PFSK-1 (cell line): ENCODE measurements at regions not wholly inside any gene's neighbourhood (a gene's known extent, or its start where the extent isn't known, plus 50 kb on each side); places are given as distances from the start of the nearest gene placed in this dataset.

Experiments used
- FOXP2 ChIP-seq: optimal IDR thresholded peaks from 2 replicates; pipeline ENCODE3; 2011; ENCODE audit warnings: borderline replicate concordance, control low read depth, inconsistent platforms; ENCODE audit not compliant: insufficient read depth; ENCODE audit errors: extremely low read length, extremely low read depth
- POLR2AphosphoS5 ChIP-seq: IDR thresholded peaks from 2 replicates; pipeline ENCODE4 v1.6.1; 2012; ENCODE audit warnings: low read depth, mild to moderate bottlenecking, control low read depth, low read length, moderate library complexity
- SIN3A ChIP-seq: IDR thresholded peaks from 2 replicates; pipeline ENCODE4 v1.6.1; 2012; ENCODE audit warnings: mild to moderate bottlenecking, low read length, moderate library complexity, borderline replicate concordance; ENCODE audit not compliant: insufficient read depth
- TAF1 ChIP-seq: IDR thresholded peaks from 2 replicates; pipeline ENCODE4 v1.6.1; 2012; ENCODE audit warnings: low read length, control low read depth, borderline replicate concordance; ENCODE audit not compliant: insufficient read depth
- TF ChIP-seq, protein P1 (sequence below), 2 experiments: IDR thresholded peaks; 2 replicates each; pipeline versions ENCODE4 v1.6.1 to v1.8.0; 2011 to 2012; ENCODE audit warnings: low read depth in 2 of 2, low read length in 2 of 2, control low read depth in 1 of 2, inconsistent platforms in 1 of 2, mild to moderate bottlenecking in 1 of 2, moderate library complexity in 1 of 2; ENCODE audit not compliant: insufficient read depth in 1 of 2

DNA sequence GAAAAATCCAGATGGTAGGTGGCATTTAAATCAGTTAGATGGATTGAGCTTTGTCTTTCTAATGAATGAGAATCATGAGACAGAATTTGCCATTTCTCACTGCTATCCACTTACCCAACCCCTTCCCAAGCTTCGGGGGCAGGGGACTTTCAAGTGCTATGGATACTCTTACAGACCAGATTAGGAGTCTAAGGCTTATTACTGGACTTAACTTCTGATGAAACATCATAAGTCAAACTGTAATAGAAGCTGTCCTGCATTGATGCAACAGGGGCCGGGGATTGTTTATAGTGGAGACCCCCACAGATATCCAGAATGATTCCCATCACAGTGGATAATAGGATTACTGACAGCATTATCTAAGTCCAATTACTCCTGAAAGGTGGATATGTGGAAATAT lies 267.0 kb downstream of the NUF2 start:
- TF ChIP-seq POLR2AphosphoS5 (no peak), TAF1 (no peak), SIN3A (no peak), FOXP2 (no peak)
- TF ChIP-seq, protein P1, sequence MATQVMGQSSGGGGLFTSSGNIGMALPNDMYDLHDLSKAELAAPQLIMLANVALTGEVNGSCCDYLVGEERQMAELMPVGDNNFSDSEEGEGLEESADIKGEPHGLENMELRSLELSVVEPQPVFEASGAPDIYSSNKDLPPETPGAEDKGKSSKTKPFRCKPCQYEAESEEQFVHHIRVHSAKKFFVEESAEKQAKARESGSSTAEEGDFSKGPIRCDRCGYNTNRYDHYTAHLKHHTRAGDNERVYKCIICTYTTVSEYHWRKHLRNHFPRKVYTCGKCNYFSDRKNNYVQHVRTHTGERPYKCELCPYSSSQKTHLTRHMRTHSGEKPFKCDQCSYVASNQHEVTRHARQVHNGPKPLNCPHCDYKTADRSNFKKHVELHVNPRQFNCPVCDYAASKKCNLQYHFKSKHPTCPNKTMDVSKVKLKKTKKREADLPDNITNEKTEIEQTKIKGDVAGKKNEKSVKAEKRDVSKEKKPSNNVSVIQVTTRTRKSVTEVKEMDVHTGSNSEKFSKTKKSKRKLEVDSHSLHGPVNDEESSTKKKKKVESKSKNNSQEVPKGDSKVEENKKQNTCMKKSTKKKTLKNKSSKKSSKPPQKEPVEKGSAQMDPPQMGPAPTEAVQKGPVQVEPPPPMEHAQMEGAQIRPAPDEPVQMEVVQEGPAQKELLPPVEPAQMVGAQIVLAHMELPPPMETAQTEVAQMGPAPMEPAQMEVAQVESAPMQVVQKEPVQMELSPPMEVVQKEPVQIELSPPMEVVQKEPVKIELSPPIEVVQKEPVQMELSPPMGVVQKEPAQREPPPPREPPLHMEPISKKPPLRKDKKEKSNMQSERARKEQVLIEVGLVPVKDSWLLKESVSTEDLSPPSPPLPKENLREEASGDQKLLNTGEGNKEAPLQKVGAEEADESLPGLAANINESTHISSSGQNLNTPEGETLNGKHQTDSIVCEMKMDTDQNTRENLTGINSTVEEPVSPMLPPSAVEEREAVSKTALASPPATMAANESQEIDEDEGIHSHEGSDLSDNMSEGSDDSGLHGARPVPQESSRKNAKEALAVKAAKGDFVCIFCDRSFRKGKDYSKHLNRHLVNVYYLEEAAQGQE (IDR thresholded peaks at IDR 0.05; ENCODE audit: insufficient read depth in 1 of 2, low read depth in 2 of 2, low read length in 2 of 2), result no peak
